22Rv1 (cell line): ENCODE measurements at regions not wholly inside any gene's neighbourhood (a gene's known extent, or its start where the extent isn't known, plus 50 kb on each side); places are given as distances from the start of the nearest gene placed in this dataset.

Experiments used
- ZFX ChIP-seq: fragments of 450-650 bp; IDR thresholded peaks from 2 replicates; pipeline ENCODE4 v1.6.1; 2017; ENCODE audit warnings: antibody characterized with exemption, borderline replicate concordance
- TF ChIP-seq, protein P1 (sequence below): fragments of 450-650 bp; IDR thresholded peaks from 2 replicates; pipeline ENCODE4 v1.5.1; 2017; ENCODE audit warnings: mild to moderate bottlenecking

DNA sequence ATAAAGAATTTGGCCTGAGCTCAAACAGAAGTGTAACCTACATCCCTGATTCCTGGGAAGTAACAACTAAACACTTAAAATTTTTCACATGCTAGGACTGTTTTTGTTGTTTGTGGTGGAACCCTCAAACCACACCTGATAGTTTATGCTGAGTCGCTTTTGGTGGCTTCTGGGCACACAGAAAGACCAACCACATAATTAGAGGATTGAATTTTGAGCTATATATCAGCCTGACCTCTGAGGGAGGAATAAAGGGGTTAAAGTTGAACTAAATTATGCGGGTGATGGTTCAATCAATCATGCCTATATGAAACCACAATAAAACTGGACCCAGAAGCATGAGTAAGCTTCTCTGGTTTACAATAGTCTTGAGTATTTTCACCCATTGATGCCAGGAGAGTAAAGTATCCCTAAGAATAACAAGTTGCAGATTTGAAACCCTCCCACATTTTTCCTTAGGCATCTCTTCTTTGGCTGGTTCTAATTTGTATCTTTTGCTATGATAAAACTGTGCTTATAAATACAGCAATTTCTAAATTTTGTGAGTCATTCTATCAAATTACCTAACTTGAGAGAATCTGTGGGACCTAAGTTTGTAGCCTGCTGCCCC is 1304.5 kb upstream of the GBE1 start:
- TF ChIP-seq, protein P1, sequence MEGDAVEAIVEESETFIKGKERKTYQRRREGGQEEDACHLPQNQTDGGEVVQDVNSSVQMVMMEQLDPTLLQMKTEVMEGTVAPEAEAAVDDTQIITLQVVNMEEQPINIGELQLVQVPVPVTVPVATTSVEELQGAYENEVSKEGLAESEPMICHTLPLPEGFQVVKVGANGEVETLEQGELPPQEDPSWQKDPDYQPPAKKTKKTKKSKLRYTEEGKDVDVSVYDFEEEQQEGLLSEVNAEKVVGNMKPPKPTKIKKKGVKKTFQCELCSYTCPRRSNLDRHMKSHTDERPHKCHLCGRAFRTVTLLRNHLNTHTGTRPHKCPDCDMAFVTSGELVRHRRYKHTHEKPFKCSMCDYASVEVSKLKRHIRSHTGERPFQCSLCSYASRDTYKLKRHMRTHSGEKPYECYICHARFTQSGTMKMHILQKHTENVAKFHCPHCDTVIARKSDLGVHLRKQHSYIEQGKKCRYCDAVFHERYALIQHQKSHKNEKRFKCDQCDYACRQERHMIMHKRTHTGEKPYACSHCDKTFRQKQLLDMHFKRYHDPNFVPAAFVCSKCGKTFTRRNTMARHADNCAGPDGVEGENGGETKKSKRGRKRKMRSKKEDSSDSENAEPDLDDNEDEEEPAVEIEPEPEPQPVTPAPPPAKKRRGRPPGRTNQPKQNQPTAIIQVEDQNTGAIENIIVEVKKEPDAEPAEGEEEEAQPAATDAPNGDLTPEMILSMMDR: no peak
- TF ChIP-seq ZFX: no peak
